CD4-positive, alpha-beta T cell (primary cell): ENCODE measurements at regions not wholly inside any gene's neighbourhood (a gene's known extent, or its start where the extent isn't known, plus 50 kb on each side); places are given as distances from the start of the nearest gene placed in this dataset.
"Not testable (repeated sequence)": the region's sequence is repeated elsewhere in the genome, so short reads cannot be mapped to it uniquely, and the experiment has no call there.

Source experiments
- ATAC-seq: fragments of 200-7000 bp; cut with Tn5 transposase; one replicate; pipeline ENCODE4 v1.10.0; 2022; ENCODE audit warnings: mild to moderate bottlenecking; ENCODE audit not compliant: poor library complexity
- CTCF ChIA-PET: fragments of 350-600 bp; sonication (Branson Sonifier 250); formaldehyde crosslinking; loops from one replicate; lab custom pipeline; 2021; ENCODE audit warnings: antibody characterized with exemption, inconsistent platforms; lab: Charles Lee
- POLR2A ChIA-PET: fragments of 350-600 bp; sonication (Branson Sonifier 250); formaldehyde crosslinking; loops from one replicate; lab custom pipeline; 2021; ENCODE audit warnings: antibody characterized with exemption, inconsistent platforms; lab: Charles Lee
- DNase-seq, 14 experiments: peaks; one replicate each; pipeline ENCODE4 v3.0.0-alpha.2; 2013 to 2020; ENCODE audit warnings: mixed read lengths in 2 of 14
- H3K27ac ChIP-seq, 2 donors: one replicate each; pipeline versions ENCODE4 v1.5.1 to v1.7.0; 2013; ENCODE audit warnings: low read length in 2 of 2, low read depth in 1 of 2, mild to moderate bottlenecking in 1 of 2
- H3K27me3 ChIP-seq, 2 experiments: 1 replicate in 1 of 2; 2 replicates in 1 of 2; pipeline versions ENCODE4 v1.6.1 to v1.7.0; 2013; ENCODE audit warnings: low read length in 2 of 2, control low read depth in 1 of 2, mild to moderate bottlenecking in 1 of 2, moderate library complexity in 1 of 2; ENCODE audit not compliant: insufficient read depth in 2 of 2, control insufficient read depth in 1 of 2
- H3K36me3 ChIP-seq: one replicate; pipeline ENCODE4 v1.6.1; 2013; ENCODE audit warnings: low read length, control low read depth; ENCODE audit not compliant: insufficient read depth
- H3K4me1 ChIP-seq: one replicate; pipeline ENCODE4 v1.6.1; 2013; ENCODE audit warnings: low read length, control low read depth; ENCODE audit not compliant: insufficient read depth
- H3K4me3 ChIP-seq: one replicate; pipeline ENCODE4 v1.5.1; 2013; ENCODE audit warnings: mild to moderate bottlenecking, low read length, moderate library complexity
- H3K9me3 ChIP-seq, 2 experiments: 1 replicate in 1 of 2; 2 replicates in 1 of 2; pipeline versions ENCODE4 v1.6.1 to v1.7.0; 2013; ENCODE audit warnings: low read length in 2 of 2, mild to moderate bottlenecking in 2 of 2, control low read depth in 1 of 2, moderate library complexity in 1 of 2; ENCODE audit not compliant: control insufficient read depth in 1 of 2, insufficient read depth in 1 of 2
- H3K27ac Mint-ChIP-seq: one replicate; pipeline ENCODE4 v1.8.0; 2020; ENCODE audit warnings: mixed read lengths
- H3K27me3 Mint-ChIP-seq: one replicate; pipeline ENCODE4 v1.8.0; 2021; ENCODE audit warnings: mixed read lengths
- H3K36me3 Mint-ChIP-seq: one replicate; pipeline ENCODE4 v1.8.0; 2021; ENCODE audit warnings: low read depth, mixed read lengths
- H3K4me1 Mint-ChIP-seq: one replicate; pipeline ENCODE4 v1.8.0; 2021; ENCODE audit warnings: low read depth, mixed read lengths
- H3K4me3 Mint-ChIP-seq: one replicate; pipeline ENCODE4 v1.8.0; 2020; ENCODE audit warnings: mild to moderate bottlenecking, mixed read lengths
- H3K9me3 Mint-ChIP-seq: one replicate; pipeline ENCODE4 v1.8.0; 2020; ENCODE audit warnings: mixed read lengths
- CTCF ChIP-seq: fragments of 200-600 bp; IDR thresholded peaks from one replicate; pipeline ENCODE4 v1.8.0; 2022; ENCODE audit warnings: antibody characterized with exemption, mild to moderate bottlenecking
- intact Hi-C, 2 experiments: fragments of 100-400 bp; cut with DNase I in 1 of 2; cut with micrococcal nuclease in 1 of 2; formaldehyde crosslinking; loops; one replicate each; pipeline versions ENCODE4 v1.15.1 to v1.9.0; 2023 to 2025; cut with DNase I, micrococcal nuclease

- Mint-ChIP-seq H3K27me3 (peaks cover 21% of the 10 kb centered on the region), H3K27ac (no peak overlapping the region), H3K36me3 (no peaks in the 10 kb centered on the region), H3K9me3 (no peaks in the 10 kb centered on the region), H3K4me1 (no peaks in the 10 kb centered on the region), H3K4me3 (no peak overlapping the region)
- POLR2A ChIA-PET = no interaction called here
- Histone ChIP-seq H3K27ac (no peak overlapping the region), H3K36me3 (no peaks in the 10 kb centered on the region), H3K9me3 (no peaks in the 10 kb centered on the region), H3K4me1 (no peaks in the 10 kb centered on the region), H3K4me3 (no peak overlapping the region), H3K27me3 (peaks cover 3 to 7% of the 10 kb centered on the region in 2 experiments)
- intact Hi-C loops = no loop called here
- DNase-seq (no peak), ATAC-seq (no peak)
- CTCF ChIA-PET = interaction anchor here (1.2 kb wide), 1 partner anchor 20 kb away, joined by 3 read pairs; no protein-coding TSS in a partner anchor
- TF ChIP-seq CTCF = no peak
These were observed 57.8 kb downstream of the TRIL start for GRCh38 chr7:28900311-28900710.

GRCh38 chr7:28893888-28894287 lies 64.2 kb downstream of the TRIL start:
- DNase-seq = no peak

GRCh38 chr7:28891876-28892234 lies 66.3 kb downstream of the TRIL start:
- H3K27ac ChIP-seq, POLR2A ChIA-PET, H3K36me3 ChIP-seq, H3K36me3 Mint-ChIP-seq, H3K9me3 Mint-ChIP-seq, H3K4me3 Mint-ChIP-seq, H3K27ac Mint-ChIP-seq, DNase-seq, ATAC-seq, H3K4me1 Mint-ChIP-seq, H3K27me3 ChIP-seq, H3K4me1 ChIP-seq, H3K9me3 ChIP-seq, intact Hi-C loops, H3K4me3 ChIP-seq: not testable (repeated sequence)
- H3K27me3 Mint-ChIP-seq = peaks cover 16% of the 10 kb centered on the region
- CTCF ChIA-PET = interaction anchor here (1.4 kb wide), 1 partner anchor 24 kb away, joined by 3 read pairs; no protein-coding TSS in a partner anchor

More at GRCh38 chr7:28893888-28894287, 64.2 kb downstream of the TRIL start:
- Histone ChIP-seq H3K27ac (no peak overlapping the region), H3K4me3 (no peak overlapping the region), H3K9me3 (no peaks in the 10 kb centered on the region), H3K4me1 (no peaks in the 10 kb centered on the region), H3K36me3 (no peaks in the 10 kb centered on the region), H3K27me3 (no peaks in the 10 kb centered on the region)
- Mint-ChIP-seq H3K4me3 (no peak overlapping the region), H3K9me3 (no peaks in the 10 kb centered on the region), H3K36me3 (no peaks in the 10 kb centered on the region), H3K27me3 (peaks cover 14% of the 10 kb centered on the region), H3K27ac (no peak overlapping the region), H3K4me1 (no peaks in the 10 kb centered on the region)
- ChIA-PET POLR2A (no interaction called here), CTCF (no interaction called here)
- intact Hi-C loops = no loop called here
- no peak for TF ChIP-seq CTCF
- no peak for ATAC-seq

GRCh38 chr7:28891192-28891875 lies 66.8 kb downstream of the TRIL start:
- H3K27ac Mint-ChIP-seq = no peak overlapping the region
- H3K27me3 ChIP-seq = no peaks in the 10 kb centered on the region

More at GRCh38 chr7:28891192-28891875, 66.8 kb downstream of the TRIL start:
- Mint-ChIP-seq H3K36me3 (no peaks in the 10 kb centered on the region), H3K4me3 (no peak overlapping the region), H3K4me1 (no peaks in the 10 kb centered on the region), H3K9me3 (no peaks in the 10 kb centered on the region), H3K27me3 (peaks cover 16% of the 10 kb centered on the region)
- no peak for DNase-seq
- intact Hi-C loops = no loop called here
- Histone ChIP-seq H3K4me3 (no peak overlapping the region), H3K9me3 (no peaks in the 10 kb centered on the region), H3K27ac (no peak overlapping the region), H3K36me3 (no peaks in the 10 kb centered on the region), H3K4me1 (no peaks in the 10 kb centered on the region)
- no peak for ATAC-seq
- no peak for TF ChIP-seq CTCF
- ChIA-PET POLR2A (no interaction called here), CTCF (interaction anchor here (1.4 kb wide), 1 partner anchor 23 kb away, joined by 3 read pairs; no protein-coding TSS in a partner anchor)
